Prostate gland (tissue), 2 donors: ENCODE measurements at regions not wholly inside any gene's neighbourhood (a gene's known extent, or its start where the extent isn't known, plus 50 kb on each side); places are given as distances from the start of the nearest gene placed in this dataset.

Source experiments
- DNase-seq: peaks from one replicate; pipeline ENCODE4 v3.0.0-alpha.2; 2019; ENCODE audit warnings: low spot score
- H3K27ac ChIP-seq, 2 donors: fragments of 200-600 bp; sonication (generic); 2 replicates each; pipeline ENCODE4 v1.5.1; 2017 to 2019
- H3K27me3 ChIP-seq: fragments of 200-600 bp; sonication (generic); replicated peaks from 2 replicates; pipeline ENCODE4 v1.5.1; 2019; ENCODE audit not compliant: insufficient read depth
- H3K36me3 ChIP-seq, 2 donors: fragments of 200-600 bp; sonication (generic); 1 replicate in 1 of 2; 2 replicates in 1 of 2; pipeline versions ENCODE4 v1.5.1 to v1.8.1; 2017 to 2019
- H3K4me1 ChIP-seq: fragments of 200-600 bp; sonication (generic); replicated peaks from 2 replicates; pipeline ENCODE4 v1.5.1; 2019
- H3K4me3 ChIP-seq, 2 donors: fragments of 200-600 bp; sonication (generic); 2 replicates each; pipeline ENCODE4 v1.5.1; 2017 to 2019
- H3K9me3 ChIP-seq: fragments of 200-600 bp; sonication (generic); 2 replicates; pipeline ENCODE4 v1.5.1; 2017
- CTCF ChIP-seq, 4 experiments: fragments of 200-600 bp in 2 of 4; fragments of 450-650 bp in 2 of 4; sonication (generic) in 2 of 4; IDR thresholded peaks; 1 replicate in 3 of 4; 2 replicates in 1 of 4; pipeline ENCODE4 v1.5.1; 2016 to 2019; ENCODE audit warnings: antibody characterized with exemption in 4 of 4, mild to moderate bottlenecking in 2 of 4, moderate library complexity in 2 of 4
- POLR2A ChIP-seq: fragments of 450-650 bp; IDR thresholded peaks from one replicate; pipeline ENCODE4 v1.6.1; 2016; ENCODE audit warnings: antibody characterized with exemption, mild to moderate bottlenecking
- POLR2AphosphoS5 ChIP-seq: sonication (generic); formaldehyde crosslinking; IDR thresholded peaks from one replicate; pipeline ENCODE4 v1.6.1; 2017; ENCODE audit warnings: antibody characterized with exemption
- WGBS: methylation state at CpG from one replicate; pipeline ENCODE4 v1.1.5; 2018; 5-methylcytosine and 5-hydroxymethylcytosine counted together
- intact Hi-C: fragments of 100-400 bp; cut with DNase I; formaldehyde crosslinking; loops from one replicate; pipeline ENCODE4 v1.14.2; 2022

GRCh38 chr14:55762595-55763232 lies 182.7 kb downstream of the KTN1 start:
- Histone ChIP-seq H3K9me3 (no peaks in the 10 kb centered on the region), H3K4me1 (no peaks in the 10 kb centered on the region), H3K4me3 (no peak overlapping the region), H3K27me3 (no peaks in the 10 kb centered on the region), H3K27ac (no peak overlapping the region), H3K36me3 (no peaks in the 10 kb centered on the region)
- DNase-seq, result no peak
- TF ChIP-seq POLR2AphosphoS5, result no peak
- no peak for TF ChIP-seq CTCF (IDR thresholded peaks at IDR 0.05)
- no peak for TF ChIP-seq POLR2A
- intact Hi-C loops, result no loop called here
- 68% methylated on average over 5 of the region's 5 CpGs for WGBS

DNA sequence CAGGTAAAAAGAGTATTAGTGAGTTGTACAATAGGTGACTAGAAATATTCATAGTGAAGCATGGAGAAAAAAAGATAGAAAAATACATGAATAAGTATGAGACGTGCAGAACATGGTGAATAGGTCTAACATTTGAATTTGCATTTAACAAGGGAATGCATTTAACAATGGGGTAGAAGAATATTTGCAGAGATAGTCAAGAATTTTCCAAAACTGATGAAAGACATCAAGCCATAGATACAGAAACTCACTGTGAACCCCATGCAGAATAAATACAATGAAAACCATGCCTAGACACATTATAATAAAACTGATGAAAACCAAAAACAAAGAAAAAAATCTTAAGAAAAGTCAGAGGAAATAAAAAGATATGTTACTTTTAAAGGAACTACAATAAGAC lies 184.8 kb downstream of the KTN1 start:
- H3K27me3 ChIP-seq, result no peaks in the 10 kb centered on the region
- no peak overlapping the region for H3K27ac ChIP-seq
- no peak for TF ChIP-seq POLR2A
- no peak for TF ChIP-seq POLR2AphosphoS5
- no peak for TF ChIP-seq CTCF (IDR thresholded peaks at IDR 0.05)
- H3K9me3 ChIP-seq, result no peaks in the 10 kb centered on the region
- WGBS, result 80% methylated on average over 1 of the region's 1 CpG
- no peaks in the 10 kb centered on the region for H3K36me3 ChIP-seq
- H3K4me1 ChIP-seq, result no peaks in the 10 kb centered on the region
- H3K4me3 ChIP-seq, result no peak overlapping the region
- intact Hi-C loops, result no loop called here
- no peak for DNase-seq

DNA sequence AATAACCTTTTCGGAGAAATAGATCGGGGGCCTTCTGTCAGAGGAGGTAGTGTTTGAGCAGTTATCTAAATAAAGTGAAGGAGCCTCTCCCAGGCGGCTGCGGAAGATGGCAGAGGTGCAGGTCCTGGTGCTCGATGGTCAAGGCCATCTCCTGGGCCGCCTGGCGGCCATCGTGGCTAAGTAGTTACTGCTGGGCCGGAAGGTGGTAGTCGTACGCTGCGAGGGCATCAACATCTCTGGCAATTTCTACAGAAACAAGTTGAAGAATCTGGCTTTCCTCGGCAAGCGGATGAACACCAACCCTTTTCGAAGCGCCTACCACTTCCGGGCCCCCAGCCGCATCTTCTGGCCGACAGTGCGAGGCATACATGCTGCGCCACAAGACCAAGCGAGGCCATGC lies 186.1 kb downstream of the KTN1 start:
- 95% methylated on average over 22 of the region's 22 CpGs for WGBS
- intact Hi-C loops, result no loop called here
- no peak overlapping the region for H3K27ac ChIP-seq
- H3K36me3 ChIP-seq, result no peaks in the 10 kb centered on the region
- H3K4me1 ChIP-seq, result no peaks in the 10 kb centered on the region
- TF ChIP-seq POLR2AphosphoS5 (no peak), POLR2A (no peak), CTCF (IDR thresholded peaks at IDR 0.05) (no peak)
- no peak overlapping the region for H3K4me3 ChIP-seq
- no peaks in the 10 kb centered on the region for H3K27me3 ChIP-seq
- no peak for DNase-seq
- H3K9me3 ChIP-seq, result no peaks in the 10 kb centered on the region

- intact Hi-C loops, result no loop called here
- H3K9me3 ChIP-seq, result no peaks in the 10 kb centered on the region
- H3K4me1 ChIP-seq, result no peaks in the 10 kb centered on the region
- WGBS, result 93% methylated on average over 2 of the region's 2 CpGs
- H3K4me3 ChIP-seq, result no peak overlapping the region
- H3K27ac ChIP-seq, result no peak overlapping the region
- TF ChIP-seq POLR2A (no peak), CTCF (IDR thresholded peaks at IDR 0.05) (no peak), POLR2AphosphoS5 (no peak)
- no peaks in the 10 kb centered on the region for H3K27me3 ChIP-seq
- H3K36me3 ChIP-seq, result no peaks in the 10 kb centered on the region
- DNase-seq, result no peak
Observed at GRCh38 chr14:55767286-55767685, 187.3 kb downstream of the KTN1 start.

- no peak for TF ChIP-seq POLR2AphosphoS5
- no peak for TF ChIP-seq POLR2A
- no peak for TF ChIP-seq CTCF (IDR thresholded peaks at IDR 0.05)
- Histone ChIP-seq H3K27ac (no peak overlapping the region), H3K27me3 (no peaks in the 10 kb centered on the region), H3K9me3 (no peaks in the 10 kb centered on the region), H3K4me1 (no peaks in the 10 kb centered on the region), H3K36me3 (no peaks in the 10 kb centered on the region), H3K4me3 (no peak overlapping the region)
- intact Hi-C loops, result no loop called here
- no peak for DNase-seq
- WGBS, result 76% methylated on average over 3 of the region's 3 CpGs
Observed at GRCh38 chr14:55769877-55770276, 189.9 kb downstream of the KTN1 start.
